DOHH2 (cell line): ENCODE measurements at regions not wholly inside any gene's neighbourhood (a gene's known extent, or its start where the extent isn't known, plus 50 kb on each side); places are given as distances from the start of the nearest gene placed in this dataset.

Experiments
- CTCF ChIP-seq: fragments of 200-600 bp; sonication (generic); IDR thresholded peaks from one replicate; pipeline ENCODE4 v1.5.1; 2014; ENCODE audit warnings: antibody characterized with exemption, mild to moderate bottlenecking, low read depth, low read length; ENCODE audit not compliant: poor library complexity, severe bottlenecking
- EZH2phosphoT487 ChIP-seq: fragments of 200-600 bp; sonication (generic); IDR thresholded peaks from 2 replicates; pipeline ENCODE4 v1.6.1; 2017; ENCODE audit warnings: borderline replicate concordance, mild to moderate bottlenecking, antibody characterized with exemption, low read length, moderate library complexity, mixed read lengths

- TF ChIP-seq EZH2phosphoT487 = no peak
- no peak for TF ChIP-seq CTCF
Measured at GRCh38 chr12:74790931-74791330, 253.3 kb downstream of the ATXN7L3B start.
